MCF 10A (cell line): ENCODE measurements at regions not wholly inside any gene's neighbourhood (a gene's known extent, or its start where the extent isn't known, plus 50 kb on each side); places are given as distances from the start of the nearest gene placed in this dataset.

Source experiments
- BruUV-seq: library from RNA; stranded (reverse); fragments of 400-500 nt; replicated peaks from 2 replicates; lab custom pipeline; 2021; lab: Mats Ljungman, UMichigan
- CTCF ChIA-PET: fragments of 300-600 bp; sonication (Branson Sonifier 250); formaldehyde crosslinking; extraction: SDS; loops from one replicate; lab custom pipeline; 2021; ENCODE audit warnings: antibody characterized with exemption, inconsistent platforms; lab: Yijun Ruan, JAX
- POLR2A ChIA-PET: fragments of 300-600, 350-650 bp; sonication (Branson Sonifier 250); formaldehyde crosslinking; extraction: SDS; loops from one replicate; lab custom pipeline; 2020; ENCODE audit warnings: antibody characterized with exemption, inconsistent platforms; lab: Yijun Ruan, JAX
- DNase-seq: peaks from one replicate; pipeline ENCODE4 v3.0.0-alpha.2; 2018; ENCODE audit not compliant: unreplicated experiment
- H3K27ac Mint-ChIP-seq: one replicate; pipeline ENCODE4 v1.8.0; 2022; ENCODE audit warnings: mild to moderate bottlenecking, low read depth, mixed read lengths; ENCODE audit not compliant: unreplicated experiment
- H3K27me3 Mint-ChIP-seq: one replicate; pipeline ENCODE4 v1.8.0; 2022; ENCODE audit warnings: mixed read lengths; ENCODE audit not compliant: insufficient read depth, unreplicated experiment
- H3K36me3 Mint-ChIP-seq: one replicate; pipeline ENCODE4 v1.8.0; 2022; ENCODE audit warnings: mild to moderate bottlenecking, moderate library complexity, mixed read lengths; ENCODE audit not compliant: insufficient read depth, unreplicated experiment
- H3K4me1 Mint-ChIP-seq: one replicate; pipeline ENCODE4 v1.8.0; 2022; ENCODE audit warnings: mixed read lengths; ENCODE audit not compliant: insufficient read depth, unreplicated experiment
- H3K4me3 Mint-ChIP-seq: one replicate; pipeline ENCODE4 v1.8.0; 2022; ENCODE audit warnings: mild to moderate bottlenecking, moderate library complexity, mixed read lengths; ENCODE audit not compliant: unreplicated experiment
- H3K9me3 Mint-ChIP-seq: one replicate; pipeline ENCODE4 v1.8.0; 2022; ENCODE audit warnings: mixed read lengths; ENCODE audit not compliant: unreplicated experiment
- intact Hi-C: fragments of 100-400 bp; cut with micrococcal nuclease; formaldehyde crosslinking; loops from 2 replicates; pipeline ENCODE4 v1.14.1; 2022
- TF ChIP-seq, protein P1 (sequence below): fragments of 200-600 bp; IDR thresholded peaks from one replicate; pipeline ENCODE4 v1.8.0; 2022; ENCODE audit warnings: antibody characterized with exemption, mild to moderate bottlenecking; ENCODE audit not compliant: unreplicated experiment

DNA sequence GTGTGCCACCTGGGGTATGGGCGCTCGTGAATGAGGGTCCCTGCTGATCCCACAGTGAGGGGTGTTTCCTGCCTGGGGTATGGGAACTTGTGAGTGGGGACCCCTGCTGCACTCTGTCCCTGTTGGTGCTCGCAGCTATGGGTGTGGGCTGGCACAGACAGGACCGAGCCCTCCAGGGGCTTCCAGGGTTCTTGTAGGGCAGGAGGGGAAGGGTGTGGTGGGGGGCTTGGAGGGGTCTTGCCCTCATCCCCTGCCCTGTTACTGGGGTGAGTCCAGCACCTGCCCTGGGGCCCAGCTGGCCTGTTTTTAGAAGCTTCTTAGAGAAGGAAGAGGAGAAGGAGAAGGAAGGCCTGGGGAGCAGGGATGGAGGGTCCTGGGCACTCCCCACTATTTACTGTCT is 377.0 kb upstream of the NUPR2 start:
- Mint-ChIP-seq H3K4me3 (no peak overlapping the region), H3K4me1 (no peaks in the 10 kb centered on the region), H3K9me3 (peaks cover 22% of the 10 kb centered on the region), H3K36me3 (no peaks in the 10 kb centered on the region), H3K27ac (no peak overlapping the region), H3K27me3 (no peaks in the 10 kb centered on the region)
- CTCF ChIA-PET = no interaction called here
- intact Hi-C loops = no loop called here
- no TSS peak for BruUV-seq
- POLR2A ChIA-PET = no interaction called here
- no peak for DNase-seq
- TF ChIP-seq, protein P1, sequence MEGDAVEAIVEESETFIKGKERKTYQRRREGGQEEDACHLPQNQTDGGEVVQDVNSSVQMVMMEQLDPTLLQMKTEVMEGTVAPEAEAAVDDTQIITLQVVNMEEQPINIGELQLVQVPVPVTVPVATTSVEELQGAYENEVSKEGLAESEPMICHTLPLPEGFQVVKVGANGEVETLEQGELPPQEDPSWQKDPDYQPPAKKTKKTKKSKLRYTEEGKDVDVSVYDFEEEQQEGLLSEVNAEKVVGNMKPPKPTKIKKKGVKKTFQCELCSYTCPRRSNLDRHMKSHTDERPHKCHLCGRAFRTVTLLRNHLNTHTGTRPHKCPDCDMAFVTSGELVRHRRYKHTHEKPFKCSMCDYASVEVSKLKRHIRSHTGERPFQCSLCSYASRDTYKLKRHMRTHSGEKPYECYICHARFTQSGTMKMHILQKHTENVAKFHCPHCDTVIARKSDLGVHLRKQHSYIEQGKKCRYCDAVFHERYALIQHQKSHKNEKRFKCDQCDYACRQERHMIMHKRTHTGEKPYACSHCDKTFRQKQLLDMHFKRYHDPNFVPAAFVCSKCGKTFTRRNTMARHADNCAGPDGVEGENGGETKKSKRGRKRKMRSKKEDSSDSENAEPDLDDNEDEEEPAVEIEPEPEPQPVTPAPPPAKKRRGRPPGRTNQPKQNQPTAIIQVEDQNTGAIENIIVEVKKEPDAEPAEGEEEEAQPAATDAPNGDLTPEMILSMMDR = no peak

DNA sequence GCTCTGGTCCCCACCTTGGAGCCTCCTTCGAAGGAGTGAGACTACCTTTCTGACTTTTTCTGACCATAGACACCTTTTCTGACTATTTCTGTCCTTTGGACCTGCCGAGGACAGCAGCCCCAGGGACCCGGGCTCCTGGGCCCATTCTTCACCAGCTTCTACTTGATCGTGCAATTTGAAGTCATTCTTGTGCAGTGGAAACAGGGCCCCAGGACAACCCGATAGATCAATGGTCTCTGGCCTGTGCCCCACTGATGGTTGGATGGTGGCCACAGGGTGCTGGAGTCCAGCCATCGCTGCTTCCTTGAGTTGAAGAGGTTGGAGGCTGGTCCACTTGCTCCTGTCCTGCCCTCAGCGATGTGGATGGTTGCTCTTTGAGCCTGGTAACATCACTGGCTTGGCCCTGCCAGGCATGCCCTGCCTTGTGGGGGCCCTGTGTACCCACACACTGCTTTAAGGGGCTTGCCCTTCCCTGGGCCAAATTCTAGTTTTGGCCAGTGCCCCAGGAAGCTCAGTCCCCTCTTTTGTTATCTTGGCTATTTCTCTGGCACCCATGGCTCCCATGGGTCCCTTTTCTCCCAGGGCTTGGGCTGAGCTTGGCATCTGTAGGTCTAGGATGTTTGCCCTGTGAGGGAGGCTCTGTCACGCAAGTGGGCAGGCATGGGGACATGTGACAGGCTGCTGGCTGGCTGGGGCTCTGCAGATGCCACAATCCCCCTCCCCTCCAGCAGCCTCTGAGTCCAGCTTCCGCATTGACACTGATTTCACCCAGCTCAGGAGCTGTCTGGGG is 375.6 kb upstream of the NUPR2 start:
- no TSS peak for BruUV-seq
- no peaks in the 10 kb centered on the region for H3K27me3 Mint-ChIP-seq
- intact Hi-C loops = no loop called here
- TF ChIP-seq, protein P1 = no peak
- DNase-seq = no peak
- CTCF ChIA-PET = no interaction called here
- peaks cover 22% of the 10 kb centered on the region for H3K9me3 Mint-ChIP-seq
- no peaks in the 10 kb centered on the region for H3K36me3 Mint-ChIP-seq
- POLR2A ChIA-PET = no interaction called here
- no peak overlapping the region for H3K4me3 Mint-ChIP-seq
- no peak overlapping the region for H3K27ac Mint-ChIP-seq
- H3K4me1 Mint-ChIP-seq = no peaks in the 10 kb centered on the region

DNA sequence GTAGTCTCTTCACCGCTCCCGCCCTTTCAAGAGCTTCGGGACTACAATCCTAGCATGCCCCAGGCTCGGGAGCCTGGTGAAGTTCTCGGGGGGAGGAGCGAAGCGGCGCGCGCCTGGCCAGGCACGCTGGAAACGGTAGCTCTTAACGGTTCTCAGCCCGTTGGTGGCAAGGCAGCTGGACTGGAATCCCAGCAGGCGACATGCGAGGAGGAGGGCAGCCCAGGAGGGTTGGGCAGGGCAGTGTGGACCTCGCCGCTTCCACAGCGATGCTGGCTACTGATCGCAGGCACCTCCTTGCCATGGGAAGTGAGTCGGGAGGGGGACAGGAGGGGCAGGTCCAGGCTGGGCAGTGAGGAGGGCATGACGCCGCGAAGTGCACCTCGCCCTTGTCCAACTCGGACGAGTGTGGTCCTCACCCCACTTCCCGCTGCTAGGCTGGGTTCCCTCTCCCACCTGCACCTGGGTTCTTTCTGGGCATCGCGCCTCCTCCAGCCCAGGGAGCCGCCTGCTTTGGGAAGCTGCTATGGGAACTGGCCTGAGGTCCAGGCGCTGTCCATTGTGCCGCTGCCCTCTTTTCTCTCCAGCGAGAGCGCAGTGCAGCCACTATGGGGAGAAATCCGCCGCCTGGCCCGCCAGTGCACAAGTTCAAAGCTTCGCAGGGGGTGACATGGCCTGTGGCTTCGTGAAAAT is 367.8 kb upstream of the NUPR2 start:
- Mint-ChIP-seq H3K9me3 (peaks cover 15% of the 10 kb centered on the region), H3K4me1 (no peaks in the 10 kb centered on the region), H3K27me3 (no peaks in the 10 kb centered on the region), H3K27ac (no peak overlapping the region), H3K36me3 (no peaks in the 10 kb centered on the region), H3K4me3 (no peak overlapping the region)
- DNase-seq = no peak
- TF ChIP-seq, protein P1 = no peak
- POLR2A ChIA-PET = no interaction called here
- CTCF ChIA-PET = no interaction called here
- intact Hi-C loops = no loop called here
- BruUV-seq = no TSS peak

DNA sequence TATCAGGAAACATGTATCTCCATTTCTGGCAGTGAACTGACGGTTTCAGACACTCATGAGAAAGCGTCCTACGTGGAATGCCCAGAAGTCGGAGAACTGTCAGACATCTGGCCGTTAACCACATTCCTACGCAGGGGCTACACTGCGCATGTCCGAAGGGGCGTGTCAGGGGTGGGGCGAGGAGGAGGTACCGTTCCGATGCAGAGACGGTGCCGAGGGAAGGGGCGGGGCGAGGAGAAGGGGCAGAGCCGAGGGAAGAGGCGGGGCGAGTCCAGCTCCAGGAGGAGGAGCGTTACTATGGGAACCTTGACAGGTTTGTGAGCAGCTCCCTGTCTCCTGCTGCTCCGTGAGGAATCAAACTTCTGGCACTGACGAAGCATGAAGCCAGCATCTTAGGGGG is 366.9 kb upstream of the NUPR2 start:
- H3K27ac Mint-ChIP-seq = no peak overlapping the region
- no peak overlapping the region for H3K4me3 Mint-ChIP-seq
- DNase-seq = no peak
- peaks cover 11% of the 10 kb centered on the region for H3K9me3 Mint-ChIP-seq
- no TSS peak for BruUV-seq
- intact Hi-C loops = no loop called here
- no peaks in the 10 kb centered on the region for H3K36me3 Mint-ChIP-seq
- no peaks in the 10 kb centered on the region for H3K27me3 Mint-ChIP-seq
- POLR2A ChIA-PET = no interaction called here
- CTCF ChIA-PET = no interaction called here
- H3K4me1 Mint-ChIP-seq = no peaks in the 10 kb centered on the region
- TF ChIP-seq, protein P1 = no peak
